Stimulated activated CD4-positive, alpha-beta T cell treated with anti-CD3 and anti-CD28 coated beads, Interleukin-1b, Interleukin-23, amount 100 ng/mL, for 4 hours (primary cell): ENCODE measurements at regions not wholly inside any gene's neighbourhood (a gene's known extent, or its start where the extent isn't known, plus 50 kb on each side); places are given as distances from the start of the nearest gene placed in this dataset.

Experiments used
- DNase-seq, 2 donors: peaks; one replicate each; pipeline ENCODE4 v3.0.0-alpha.2; 2020; ENCODE audit warnings: low read depth in 2 of 2

GRCh38 chr15:53462651-53463050 is 296.8 kb downstream of the WDR72 start:
- no peak for DNase-seq

- DNase-seq, result no peak
Measured at GRCh38 chr15:53461677-53462076, 297.8 kb downstream of the WDR72 start.

- DNase-seq, result no peak
Measured at GRCh38 chr15:53458736-53459135, 300.7 kb downstream of the WDR72 start.

- DNase-seq, result no peak
Measured at GRCh38 chr15:53457479-53457878, 302.0 kb downstream of the WDR72 start.

GRCh38 chr15:53454843-53455721 is 304.4 kb downstream of the WDR72 start:
- DNase-seq, result no peak

- no peak for DNase-seq
Measured at GRCh38 chr15:53454535-53454842, 305.0 kb downstream of the WDR72 start.

- DNase-seq, result no peak
Measured at GRCh38 chr15:53453253-53454105, 306.0 kb downstream of the WDR72 start.

GRCh38 chr15:53448232-53449015 is 311.0 kb downstream of the WDR72 start:
- DNase-seq, result no peak

GRCh38 chr15:53447742-53448141 is 311.7 kb downstream of the WDR72 start:
- no peak for DNase-seq

- DNase-seq, result no peak
Measured at GRCh38 chr15:53447053-53447574, 312.3 kb downstream of the WDR72 start.

- no peak for DNase-seq
Measured at GRCh38 chr15:53446376-53446775, 313.1 kb downstream of the WDR72 start.

GRCh38 chr15:53445531-53445930 is 313.9 kb downstream of the WDR72 start:
- no peak for DNase-seq

GRCh38 chr15:53437985-53438841 is 321.2 kb downstream of the WDR72 start:
- no peak for DNase-seq

- DNase-seq, result no peak
Measured at GRCh38 chr15:53437366-53437765, 322.1 kb downstream of the WDR72 start.

GRCh38 chr15:53434174-53434678 is 325.2 kb downstream of the WDR72 start:
- DNase-seq, result no peak

- no peak for DNase-seq
Measured at GRCh38 chr15:53416219-53416940, 343.1 kb downstream of the WDR72 start.

- no peak for DNase-seq
Measured at GRCh38 chr15:53414167-53414566, 345.3 kb downstream of the WDR72 start.

- DNase-seq, result no peak
Measured at GRCh38 chr15:53412542-53412941, 346.9 kb downstream of the WDR72 start.

GRCh38 chr15:53404930-53405493 is 354.5 kb downstream of the WDR72 start:
- DNase-seq, result no peak

- no peak for DNase-seq
Measured at GRCh38 chr15:53401503-53401902, 358.0 kb downstream of the WDR72 start.
